Erythroblast (primary cell): ENCODE measurements at regions not wholly inside any gene's neighbourhood (a gene's known extent, or its start where the extent isn't known, plus 50 kb on each side); places are given as distances from the start of the nearest gene placed in this dataset.

Experiments
- GATA1 ChIP-seq: IDR thresholded peaks from 2 replicates; pipeline ENCODE4 v1.6.1; 2011; ENCODE audit warnings: low read depth, mild to moderate bottlenecking, control low read depth, low read length, moderate library complexity
- POLR2A ChIP-seq: IDR thresholded peaks from 2 replicates; pipeline ENCODE4 v1.6.1; 2011; ENCODE audit warnings: mild to moderate bottlenecking, low read length

- TF ChIP-seq POLR2A = no peak
- TF ChIP-seq GATA1 = no peak
Observed at GRCh38 chr7:46213154-46213537, 292.1 kb upstream of the IGFBP3 start.
